NCI-H774 (cell line): ENCODE measurements at regions not wholly inside any gene's neighbourhood (a gene's known extent, or its start where the extent isn't known, plus 50 kb on each side); places are given as distances from the start of the nearest gene placed in this dataset.
"Not testable (repeated sequence)": the region's sequence is repeated elsewhere in the genome, so short reads cannot be mapped to it uniquely, and the experiment has no call there.

Experiments used
- DNase-seq: peaks from one replicate; lab custom pipeline; 2025; lab: John Stamatoyannopoulos, UW

- DNase-seq = no peak
These were observed 149.1 kb downstream of the NFKBIZ start for GRCh38 chr3:101998256-101998926.

- no peak for DNase-seq
These were observed 150.0 kb downstream of the NFKBIZ start for GRCh38 chr3:101999177-101999779.

- DNase-seq = no peak
These were observed 151.4 kb downstream of the NFKBIZ start for GRCh38 chr3:102000620-102001209.

GRCh38 chr3:102002056-102002455 is 152.7 kb downstream of the NFKBIZ start:
- no peak for DNase-seq

GRCh38 chr3:102004561-102004960 is 155.2 kb downstream of the NFKBIZ start:
- DNase-seq = no peak

GRCh38 chr3:102005551-102005950 is 156.2 kb downstream of the NFKBIZ start:
- DNase-seq = no peak

GRCh38 chr3:102006812-102007485 is 157.6 kb downstream of the NFKBIZ start:
- no peak for DNase-seq

- DNase-seq = not testable (repeated sequence)
These were observed 159.1 kb downstream of the NFKBIZ start for GRCh38 chr3:102008436-102008835.

- DNase-seq = no peak
These were observed 167.1 kb downstream of the NFKBIZ start for GRCh38 chr3:102016417-102016816.

GRCh38 chr3:102017784-102018183 is 168.5 kb downstream of the NFKBIZ start:
- no peak for DNase-seq

GRCh38 chr3:102018551-102018950 is 169.2 kb downstream of the NFKBIZ start:
- DNase-seq = no peak

GRCh38 chr3:102020735-102021134 is 171.4 kb downstream of the NFKBIZ start:
- DNase-seq = no peak

GRCh38 chr3:102024270-102024904 is 175.1 kb downstream of the NFKBIZ start:
- DNase-seq = no peak

GRCh38 chr3:102025606-102026270 is 176.4 kb downstream of the NFKBIZ start:
- DNase-seq = no peak

- DNase-seq = no peak
These were observed 177.3 kb downstream of the NFKBIZ start for GRCh38 chr3:102026656-102027055.

- DNase-seq = no peak
These were observed 181.3 kb downstream of the NFKBIZ start for GRCh38 chr3:102030661-102031060.

GRCh38 chr3:102031834-102032233 is 182.5 kb downstream of the NFKBIZ start:
- DNase-seq = no peak

GRCh38 chr3:102032491-102033383 is 183.4 kb downstream of the NFKBIZ start:
- no peak for DNase-seq

GRCh38 chr3:102034639-102035451 is 185.5 kb downstream of the NFKBIZ start:
- DNase-seq = no peak

GRCh38 chr3:102036017-102036416 is 186.7 kb downstream of the NFKBIZ start:
- DNase-seq = no peak
